HG03095 (cell line): ENCODE measurements at regions not wholly inside any gene's neighbourhood (a gene's known extent, or its start where the extent isn't known, plus 50 kb on each side); places are given as distances from the start of the nearest gene placed in this dataset.
"Not testable (repeated sequence)": the region's sequence is repeated elsewhere in the genome, so short reads cannot be mapped to it uniquely, and the experiment has no call there.

ENCODE experiments used
- ATAC-seq: cut with Tn5 transposase; IDR thresholded peaks from one replicate; pipeline ENCODE4 v1.9.1; 2021; ENCODE audit warnings: moderate library complexity; ENCODE audit not compliant: unreplicated experiment

GRCh38 chr21:27572696-27573095, 605.8 kb upstream of the ADAMTS5 start:
- ATAC-seq, result no peak

GRCh38 chr21:27571706-27572105, 604.8 kb upstream of the ADAMTS5 start:
- no peak for ATAC-seq

GRCh38 chr21:27570306-27570868, 603.5 kb upstream of the ADAMTS5 start:
- ATAC-seq, result no peak

GRCh38 chr21:27569831-27570230, 602.9 kb upstream of the ADAMTS5 start:
- no peak for ATAC-seq

- no peak for ATAC-seq
Measured at GRCh38 chr21:27569091-27569490, 602.2 kb upstream of the ADAMTS5 start.

- no peak for ATAC-seq
Measured at GRCh38 chr21:27567381-27567780, 600.5 kb upstream of the ADAMTS5 start.

- ATAC-seq, result no peak
Measured at GRCh38 chr21:27566521-27566920, 599.6 kb upstream of the ADAMTS5 start.

GRCh38 chr21:27565364-27565763, 598.5 kb upstream of the ADAMTS5 start:
- ATAC-seq, result no peak

- ATAC-seq, result no peak
Measured at GRCh38 chr21:27564684-27565301, 597.9 kb upstream of the ADAMTS5 start.

- ATAC-seq, result no peak
Measured at GRCh38 chr21:27562303-27562702, 595.4 kb upstream of the ADAMTS5 start.

- ATAC-seq, result no peak
Measured at GRCh38 chr21:27561116-27561515, 594.2 kb upstream of the ADAMTS5 start.

GRCh38 chr21:27557356-27557755, 590.5 kb upstream of the ADAMTS5 start:
- ATAC-seq, result no peak

- no peak for ATAC-seq
Measured at GRCh38 chr21:27555996-27556395, 589.1 kb upstream of the ADAMTS5 start.

- ATAC-seq, result no peak
Measured at GRCh38 chr21:27550287-27550686, 583.4 kb upstream of the ADAMTS5 start.

GRCh38 chr21:27548486-27548885, 581.6 kb upstream of the ADAMTS5 start:
- ATAC-seq, result no peak

GRCh38 chr21:27545754-27546349, 579.0 kb upstream of the ADAMTS5 start:
- ATAC-seq, result no peak

- not testable (repeated sequence) for ATAC-seq
Measured at GRCh38 chr21:27542126-27542525, 575.2 kb upstream of the ADAMTS5 start.

GRCh38 chr21:27536319-27536718, 569.4 kb upstream of the ADAMTS5 start:
- no peak for ATAC-seq

- no peak for ATAC-seq
Measured at GRCh38 chr21:27535188-27535587, 568.3 kb upstream of the ADAMTS5 start.

GRCh38 chr21:27534206-27534605, 567.3 kb upstream of the ADAMTS5 start:
- no peak for ATAC-seq

- ATAC-seq, result no peak
Measured at GRCh38 chr21:27532076-27532475, 565.2 kb upstream of the ADAMTS5 start.

GRCh38 chr21:27528697-27529096, 561.8 kb upstream of the ADAMTS5 start:
- no peak for ATAC-seq

- ATAC-seq, result no peak
Measured at GRCh38 chr21:27526451-27526850, 559.6 kb upstream of the ADAMTS5 start.
